Keratinocyte (primary cell): ENCODE measurements at regions not wholly inside any gene's neighbourhood (a gene's known extent, or its start where the extent isn't known, plus 50 kb on each side); places are given as distances from the start of the nearest gene placed in this dataset.

Experiments used
- DNase-seq: peaks from one replicate; pipeline ENCODE4 v3.0.0-alpha.2; 2011; ENCODE audit warnings: low read depth, missing footprints, low spot score
- FAIRE-seq: peaks from 2 replicates; lab custom pipeline; 2011; peaks lifted over from hg19 to GRCh38; lab: Jason Lieb, UNC
- H2AFZ ChIP-seq: 2 replicates; pipeline ENCODE4 v1.6.0; 2012; ENCODE audit warnings: low read length, control low read depth, inconsistent platforms; ENCODE audit not compliant: control insufficient read depth
- H3K27ac ChIP-seq: 2 replicates; pipeline ENCODE4 v1.5.1; 2011; ENCODE audit warnings: low read length; ENCODE audit not compliant: control insufficient read depth, insufficient read depth
- H3K27me3 ChIP-seq: 3 replicates; pipeline ENCODE4 v1.6.0; 2011; ENCODE audit warnings: low read length; ENCODE audit not compliant: control insufficient read depth, insufficient read depth; ENCODE audit errors: extremely low read depth
- H3K36me3 ChIP-seq, 2 experiments: 2 replicates in 1 of 2; 3 replicates in 1 of 2; pipeline ENCODE4 v1.5.1; 2011; ENCODE audit warnings: low read length in 2 of 2, mild to moderate bottlenecking in 1 of 2; ENCODE audit not compliant: control insufficient read depth in 2 of 2, insufficient read depth in 2 of 2; ENCODE audit errors: extremely low read depth in 1 of 2
- H3K4me1 ChIP-seq: 3 replicates; pipeline ENCODE4 v1.5.1; 2011; ENCODE audit warnings: low read length; ENCODE audit not compliant: control insufficient read depth, insufficient read depth; ENCODE audit errors: extremely low read depth
- H3K4me2 ChIP-seq: 3 replicates; pipeline ENCODE4 v1.6.0; 2011; ENCODE audit warnings: low read depth, low read length; ENCODE audit not compliant: control insufficient read depth, insufficient read depth; ENCODE audit errors: extremely low read depth
- H3K4me3 ChIP-seq, 3 experiments: fragments of 200-600 bp in 1 of 3; sonication (generic) in 1 of 3; 2 replicates in 2 of 3; 3 replicates in 1 of 3; pipeline ENCODE4 v1.5.1; 2011 to 2016; ENCODE audit warnings: low read length in 3 of 3, mild to moderate bottlenecking in 3 of 3, control low read depth in 2 of 3, inconsistent platforms in 1 of 3, low read depth in 1 of 3, mixed read lengths in 1 of 3, mixed run types in 1 of 3, moderate library complexity in 1 of 3; ENCODE audit not compliant: control insufficient read depth in 2 of 3, insufficient read depth in 2 of 3; ENCODE audit errors: extremely low read depth in 1 of 3
- H3K79me2 ChIP-seq: 2 replicates; pipeline ENCODE4 v1.6.0; 2012; ENCODE audit warnings: low read length; ENCODE audit not compliant: control insufficient read depth, insufficient read depth
- H3K9ac ChIP-seq: 3 replicates; pipeline ENCODE4 v1.6.0; 2011; ENCODE audit warnings: low read length; ENCODE audit not compliant: control insufficient read depth, insufficient read depth; ENCODE audit errors: extremely low read depth
- H3K9me1 ChIP-seq: 3 replicates; pipeline ENCODE4 v1.6.0; 2011; ENCODE audit warnings: low read length; ENCODE audit not compliant: control insufficient read depth, insufficient read depth; ENCODE audit errors: extremely low read depth
- H3K9me3 ChIP-seq: 2 replicates; pipeline ENCODE4 v1.5.1; 2012; ENCODE audit warnings: low read depth, low read length; ENCODE audit not compliant: control insufficient read depth
- H4K20me1 ChIP-seq: 3 replicates; pipeline ENCODE4 v1.6.0; 2011; ENCODE audit warnings: low read length; ENCODE audit not compliant: control insufficient read depth, insufficient read depth; ENCODE audit errors: extremely low read depth
- EZH2 ChIP-seq: IDR thresholded peaks from one replicate; pipeline ENCODE4 v1.6.1; 2012; ENCODE audit warnings: inconsistent platforms, mild to moderate bottlenecking, low read length, moderate library complexity
- dilution Hi-C: fragments of 300-500 bp; cut with MboI; formaldehyde crosslinking; loops from one replicate; pipeline ENCODE4 v1.7.0; 2020; ENCODE audit warnings: low sequenced_read_pairs; ENCODE audit not compliant: extremely low pct_ligation_motif_present
- TF ChIP-seq, protein P1 (sequence below), 3 experiments: IDR thresholded peaks in 1 of 3; conservative IDR thresholded peaks in 1 of 3; optimal IDR thresholded peaks in 1 of 3; 2 replicates in 2 of 3; 3 replicates in 1 of 3; pipeline versions ENCODE3 to v1.5.1; 2011; ENCODE audit warnings: low read length in 3 of 3, mild to moderate bottlenecking in 3 of 3, moderate library complexity in 2 of 3, control low read depth in 1 of 3, inconsistent platforms in 1 of 3; ENCODE audit not compliant: insufficient read depth in 2 of 3; ENCODE audit errors: extremely low read depth in 1 of 3

DNA sequence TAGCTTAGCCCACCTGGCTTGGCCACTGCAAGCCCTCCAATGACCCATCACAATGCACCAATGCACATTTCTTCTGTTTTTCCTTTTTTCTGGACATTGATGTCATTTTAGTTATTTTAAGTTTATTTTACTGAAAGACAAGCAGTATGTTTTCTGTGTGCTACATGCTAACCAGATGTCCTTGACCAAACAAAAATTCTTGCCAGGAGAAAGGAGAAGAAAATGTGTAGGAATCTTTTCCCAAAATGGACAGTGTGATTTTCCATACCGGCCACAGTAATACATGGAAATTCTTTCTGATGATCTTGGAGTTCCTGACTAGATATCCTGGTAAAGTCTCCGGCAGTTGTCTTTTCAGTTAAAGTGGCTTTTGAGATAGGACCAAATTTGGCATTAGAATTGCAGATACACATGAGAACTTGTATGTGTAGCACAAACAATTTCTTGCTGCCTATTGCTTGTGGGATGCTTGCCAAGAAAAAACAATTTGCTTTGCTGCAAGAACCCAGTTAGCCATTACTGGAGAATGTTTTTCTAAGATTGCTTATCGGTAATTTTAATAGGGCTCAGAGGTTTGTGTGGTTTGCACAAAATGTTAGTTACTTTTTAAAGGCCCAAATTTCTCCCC lies 696.5 kb upstream of the CITED2 start:
- DNase-seq (no peak), FAIRE-seq (no peak)
- H3K4me3 ChIP-seq, result no peak overlapping the region
- H3K9ac ChIP-seq, result no peak overlapping the region
- H2AFZ ChIP-seq, result no peak overlapping the region
- no peaks in the 10 kb centered on the region for H3K79me2 ChIP-seq
- no peak for TF ChIP-seq EZH2
- TF ChIP-seq, protein P1, sequence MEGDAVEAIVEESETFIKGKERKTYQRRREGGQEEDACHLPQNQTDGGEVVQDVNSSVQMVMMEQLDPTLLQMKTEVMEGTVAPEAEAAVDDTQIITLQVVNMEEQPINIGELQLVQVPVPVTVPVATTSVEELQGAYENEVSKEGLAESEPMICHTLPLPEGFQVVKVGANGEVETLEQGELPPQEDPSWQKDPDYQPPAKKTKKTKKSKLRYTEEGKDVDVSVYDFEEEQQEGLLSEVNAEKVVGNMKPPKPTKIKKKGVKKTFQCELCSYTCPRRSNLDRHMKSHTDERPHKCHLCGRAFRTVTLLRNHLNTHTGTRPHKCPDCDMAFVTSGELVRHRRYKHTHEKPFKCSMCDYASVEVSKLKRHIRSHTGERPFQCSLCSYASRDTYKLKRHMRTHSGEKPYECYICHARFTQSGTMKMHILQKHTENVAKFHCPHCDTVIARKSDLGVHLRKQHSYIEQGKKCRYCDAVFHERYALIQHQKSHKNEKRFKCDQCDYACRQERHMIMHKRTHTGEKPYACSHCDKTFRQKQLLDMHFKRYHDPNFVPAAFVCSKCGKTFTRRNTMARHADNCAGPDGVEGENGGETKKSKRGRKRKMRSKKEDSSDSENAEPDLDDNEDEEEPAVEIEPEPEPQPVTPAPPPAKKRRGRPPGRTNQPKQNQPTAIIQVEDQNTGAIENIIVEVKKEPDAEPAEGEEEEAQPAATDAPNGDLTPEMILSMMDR (optimal IDR thresholded peaks at IDR 0.05 in 1 of 3, IDR thresholded peaks at IDR 0.05 in 1 of 3, conservative IDR thresholded peaks at IDR 0.05 in 1 of 3; ENCODE audit: extremely low read depth in 1 of 3, insufficient read depth in 2 of 3, low read length in 3 of 3), result no peak
- dilution Hi-C loops, result no loop called here
- no peak overlapping the region for H3K4me2 ChIP-seq
- H3K9me3 ChIP-seq, result no peaks in the 10 kb centered on the region
- H3K36me3 ChIP-seq, result no peaks in the 10 kb centered on the region
- no peaks in the 10 kb centered on the region for H4K20me1 ChIP-seq
- H3K27me3 ChIP-seq, result no peaks in the 10 kb centered on the region
- H3K9me1 ChIP-seq, result no peaks in the 10 kb centered on the region
- no peak overlapping the region for H3K27ac ChIP-seq
- H3K4me1 ChIP-seq, result no peaks in the 10 kb centered on the region

DNA sequence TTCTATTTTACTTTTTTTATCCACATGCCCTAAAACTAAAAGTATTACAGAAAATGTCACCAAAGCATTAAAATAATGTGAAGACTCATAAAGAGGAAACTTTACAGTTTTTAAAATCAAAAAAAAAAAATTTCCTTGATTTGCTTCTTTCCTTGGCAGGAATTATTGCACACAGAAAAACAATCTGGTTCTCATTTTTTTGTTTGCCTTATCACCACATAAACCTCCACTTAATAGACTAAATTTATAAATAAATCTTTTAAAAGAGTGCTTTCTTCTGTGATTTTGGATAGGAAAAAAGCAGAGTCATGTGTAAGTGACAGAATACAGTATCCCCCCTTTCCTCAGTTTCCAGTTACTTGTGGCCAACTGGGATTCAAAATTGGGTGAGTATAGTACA lies 695.1 kb upstream of the CITED2 start:
- H3K4me1 ChIP-seq, result no peaks in the 10 kb centered on the region
- H3K9me1 ChIP-seq, result no peaks in the 10 kb centered on the region
- H3K9ac ChIP-seq, result no peak overlapping the region
- no peak overlapping the region for H3K4me2 ChIP-seq
- TF ChIP-seq EZH2, result no peak
- TF ChIP-seq, protein P1 (optimal IDR thresholded peaks at IDR 0.05 in 1 of 3, IDR thresholded peaks at IDR 0.05 in 1 of 3, conservative IDR thresholded peaks at IDR 0.05 in 1 of 3; ENCODE audit: extremely low read depth in 1 of 3, insufficient read depth in 2 of 3, low read length in 3 of 3), result no peak
- no peaks in the 10 kb centered on the region for H3K9me3 ChIP-seq
- H3K27me3 ChIP-seq, result no peaks in the 10 kb centered on the region
- dilution Hi-C loops, result no loop called here
- H3K79me2 ChIP-seq, result no peaks in the 10 kb centered on the region
- H3K27ac ChIP-seq, result no peak overlapping the region
- H2AFZ ChIP-seq, result no peak overlapping the region
- no peaks in the 10 kb centered on the region for H4K20me1 ChIP-seq
- FAIRE-seq, result no peak
- no peak overlapping the region for H3K4me3 ChIP-seq
- DNase-seq, result no peak
- no peaks in the 10 kb centered on the region for H3K36me3 ChIP-seq
